Trophoblast cell (in vitro differentiated cells and primary cell): ENCODE measurements at regions not wholly inside any gene's neighbourhood (a gene's known extent, or its start where the extent isn't known, plus 50 kb on each side); places are given as distances from the start of the nearest gene placed in this dataset.

Source experiments
- DNase-seq, 2 donors: peaks; one replicate each; pipeline ENCODE4 v3.0.0-alpha.2; 2016
- H2AFZ ChIP-seq: 2 replicates; pipeline ENCODE4 v1.6.1; 2013; ENCODE audit warnings: low read length, moderate library complexity, mild to moderate bottlenecking; ENCODE audit not compliant: insufficient read depth, poor library complexity
- H2AK5ac ChIP-seq: 2 replicates; pipeline ENCODE4 v1.6.1; 2013; ENCODE audit warnings: mild to moderate bottlenecking, low read length
- H2BK120ac ChIP-seq: 2 replicates; pipeline ENCODE4 v1.6.1; 2013; ENCODE audit warnings: low read length, mild to moderate bottlenecking, moderate library complexity; ENCODE audit not compliant: insufficient read depth, poor library complexity
- H2BK12ac ChIP-seq: 2 replicates; pipeline ENCODE4 v1.6.1; 2013; ENCODE audit warnings: mild to moderate bottlenecking, low read length, moderate library complexity
- H2BK5ac ChIP-seq: 2 replicates; pipeline ENCODE4 v1.6.1; 2013; ENCODE audit warnings: low read length, low read depth, moderate library complexity, mild to moderate bottlenecking; ENCODE audit not compliant: poor library complexity
- H3K14ac ChIP-seq: 2 replicates; pipeline ENCODE4 v1.6.1; 2013; ENCODE audit warnings: mild to moderate bottlenecking, low read length
- H3K18ac ChIP-seq: 2 replicates; pipeline ENCODE4 v1.6.1; 2013; ENCODE audit warnings: mild to moderate bottlenecking, low read length
- H3K23ac ChIP-seq: 2 replicates; pipeline ENCODE4 v1.6.1; 2013; ENCODE audit warnings: low read length
- H3K27ac ChIP-seq: 2 replicates; pipeline ENCODE4 v1.5.1; 2013; ENCODE audit warnings: low read depth, mild to moderate bottlenecking, inconsistent platforms, low read length, moderate library complexity
- H3K27me3 ChIP-seq: 2 replicates; pipeline ENCODE4 v1.6.1; 2013; ENCODE audit warnings: inconsistent platforms, mild to moderate bottlenecking, low read length, moderate library complexity; ENCODE audit not compliant: insufficient read depth
- H3K36me3 ChIP-seq, 2 experiments: 1 replicate in 1 of 2; 2 replicates in 1 of 2; pipeline ENCODE4 v1.6.1; 2013; ENCODE audit warnings: low read length in 2 of 2, mild to moderate bottlenecking in 2 of 2, moderate library complexity in 1 of 2; ENCODE audit not compliant: insufficient read depth in 2 of 2, control insufficient read depth in 1 of 2
- H3K4ac ChIP-seq: 2 replicates; pipeline ENCODE4 v1.6.1; 2013; ENCODE audit warnings: low read depth, mild to moderate bottlenecking, low read length, moderate library complexity
- H3K4me1 ChIP-seq, 2 experiments: 1 replicate in 1 of 2; 2 replicates in 1 of 2; pipeline ENCODE4 v1.6.1; 2013; ENCODE audit warnings: low read length in 2 of 2, mild to moderate bottlenecking in 2 of 2, moderate library complexity in 1 of 2; ENCODE audit not compliant: insufficient read depth in 2 of 2, control insufficient read depth in 1 of 2
- H3K4me2 ChIP-seq: 2 replicates; pipeline ENCODE4 v1.6.1; 2013; ENCODE audit warnings: inconsistent platforms, mild to moderate bottlenecking, low read length, moderate library complexity
- H3K4me3 ChIP-seq: 2 replicates; pipeline ENCODE4 v1.5.1; 2013; ENCODE audit warnings: mild to moderate bottlenecking, low read depth, low read length, inconsistent platforms
- H3K79me1 ChIP-seq: one replicate; pipeline ENCODE4 v1.6.1; 2013; ENCODE audit warnings: low read length
- H3K79me2 ChIP-seq: 2 replicates; pipeline ENCODE4 v1.6.1; 2013; ENCODE audit warnings: low read length, mild to moderate bottlenecking; ENCODE audit not compliant: control insufficient read depth, insufficient read depth, poor library complexity
- H3K9ac ChIP-seq: 2 replicates; pipeline ENCODE4 v1.6.1; 2013; ENCODE audit warnings: mild to moderate bottlenecking, low read length
- H3K9me3 ChIP-seq: 2 replicates; pipeline ENCODE4 v1.6.1; 2013; ENCODE audit warnings: low read depth, mild to moderate bottlenecking, control low read depth, inconsistent platforms, low read length; ENCODE audit not compliant: insufficient read depth
- H4K12ac ChIP-seq: 2 replicates; pipeline ENCODE4 v1.6.1; 2013; ENCODE audit warnings: low read depth, mild to moderate bottlenecking, low read length, moderate library complexity
- H4K8ac ChIP-seq: 2 replicates; pipeline ENCODE4 v1.6.1; 2013; ENCODE audit warnings: low read depth, mild to moderate bottlenecking, low read length, moderate library complexity
- H4K91ac ChIP-seq: one replicate; pipeline ENCODE4 v1.6.1; 2013; ENCODE audit warnings: low read depth, mild to moderate bottlenecking, low read length, moderate library complexity
- WGBS: extraction: QIAGEN DNeasy Blood & Tissue Kit; methylation state at CpG from one replicate; pipeline ENCODE4 v1.1.7; 2013; ENCODE audit warnings: missing lambda C conversion rate; ENCODE audit not compliant: insufficient read length, insufficient coverage; ENCODE audit errors: extremely low coverage; 5-methylcytosine and 5-hydroxymethylcytosine counted together

- H3K18ac ChIP-seq: no peak overlapping the region
- no peak overlapping the region for H2AFZ ChIP-seq
- H3K4me3 ChIP-seq: no peak overlapping the region
- H4K12ac ChIP-seq: no peak overlapping the region
- H2BK120ac ChIP-seq: no peak overlapping the region
- no peak overlapping the region for H3K14ac ChIP-seq
- H3K4me1 ChIP-seq: no peaks in the 10 kb centered on the region
- no peaks in the 10 kb centered on the region for H3K27me3 ChIP-seq
- no peaks in the 10 kb centered on the region for H3K79me1 ChIP-seq
- DNase-seq: no peak
- no peak overlapping the region for H3K4ac ChIP-seq
- no CpG with 5 or more reads among the region's 9 CpGs for WGBS
- no peak overlapping the region for H4K8ac ChIP-seq
- H2BK12ac ChIP-seq: no peak overlapping the region
- H3K9ac ChIP-seq: no peak overlapping the region
- no peaks in the 10 kb centered on the region for H3K36me3 ChIP-seq
- no peak overlapping the region for H2AK5ac ChIP-seq
- H3K4me2 ChIP-seq: no peak overlapping the region
- no peak overlapping the region for H3K27ac ChIP-seq
- no peak overlapping the region for H4K91ac ChIP-seq
- no peaks in the 10 kb centered on the region for H3K9me3 ChIP-seq
- no peak overlapping the region for H3K23ac ChIP-seq
- no peak overlapping the region for H2BK5ac ChIP-seq
- no peaks in the 10 kb centered on the region for H3K79me2 ChIP-seq
Measured at GRCh38 chr10:78914502-78915189, 154.1 kb upstream of the ZMIZ1 start.

- no peak overlapping the region for H3K4me3 ChIP-seq
- no peaks in the 10 kb centered on the region for H3K36me3 ChIP-seq
- no peak overlapping the region for H3K4me2 ChIP-seq
- no peak overlapping the region for H2AK5ac ChIP-seq
- H2BK12ac ChIP-seq: no peak overlapping the region
- no peak overlapping the region for H4K12ac ChIP-seq
- H3K79me2 ChIP-seq: no peaks in the 10 kb centered on the region
- H2BK120ac ChIP-seq: no peak overlapping the region
- no peak overlapping the region for H3K18ac ChIP-seq
- no peak overlapping the region for H2BK5ac ChIP-seq
- H3K23ac ChIP-seq: no peak overlapping the region
- no peak for DNase-seq
- H3K4ac ChIP-seq: no peak overlapping the region
- no peak overlapping the region for H4K8ac ChIP-seq
- no peaks in the 10 kb centered on the region for H3K79me1 ChIP-seq
- H3K4me1 ChIP-seq: no peaks in the 10 kb centered on the region
- WGBS: no CpG with 5 or more reads among the region's 4 CpGs
- H4K91ac ChIP-seq: no peak overlapping the region
- no peaks in the 10 kb centered on the region for H3K27me3 ChIP-seq
- H3K9ac ChIP-seq: no peak overlapping the region
- H2AFZ ChIP-seq: no peak overlapping the region
- H3K9me3 ChIP-seq: no peaks in the 10 kb centered on the region
- H3K27ac ChIP-seq: no peak overlapping the region
- H3K14ac ChIP-seq: no peak overlapping the region
Measured at GRCh38 chr10:78915190-78915518, 153.6 kb upstream of the ZMIZ1 start.

GRCh38 chr10:78916227-78916626 lies 152.5 kb upstream of the ZMIZ1 start:
- H3K27me3 ChIP-seq: no peaks in the 10 kb centered on the region
- no peaks in the 10 kb centered on the region for H3K36me3 ChIP-seq
- H3K9me3 ChIP-seq: no peaks in the 10 kb centered on the region
- H3K18ac ChIP-seq: no peak overlapping the region
- no CpG with 5 or more reads among the region's 7 CpGs for WGBS
- no peaks in the 10 kb centered on the region for H3K79me1 ChIP-seq
- no peak overlapping the region for H3K4me3 ChIP-seq
- H3K9ac ChIP-seq: no peak overlapping the region
- no peak overlapping the region for H3K4me2 ChIP-seq
- no peak overlapping the region for H4K12ac ChIP-seq
- no peak overlapping the region for H2BK5ac ChIP-seq
- no peak overlapping the region for H3K23ac ChIP-seq
- no peak overlapping the region for H4K91ac ChIP-seq
- H2BK120ac ChIP-seq: no peak overlapping the region
- H2AK5ac ChIP-seq: no peak overlapping the region
- no peaks in the 10 kb centered on the region for H3K4me1 ChIP-seq
- H2AFZ ChIP-seq: no peak overlapping the region
- no peak overlapping the region for H3K14ac ChIP-seq
- no peak overlapping the region for H4K8ac ChIP-seq
- no peaks in the 10 kb centered on the region for H3K79me2 ChIP-seq
- H3K27ac ChIP-seq: no peak overlapping the region
- no peak overlapping the region for H2BK12ac ChIP-seq
- H3K4ac ChIP-seq: no peak overlapping the region
- DNase-seq: no peak

GRCh38 chr10:78919181-78919966 lies 149.4 kb upstream of the ZMIZ1 start:
- Histone ChIP-seq H3K36me3 (no peaks in the 10 kb centered on the region), H3K9ac (no peak overlapping the region)

More at GRCh38 chr10:78919181-78919966, 149.4 kb upstream of the ZMIZ1 start:
- Histone ChIP-seq H3K14ac (no peak overlapping the region), H2AK5ac (no peak overlapping the region), H4K91ac (no peak overlapping the region), H3K79me2 (no peaks in the 10 kb centered on the region), H3K4me1 (peaks cover 0 to 6% of the 10 kb centered on the region in 2 experiments), H3K18ac (no peak overlapping the region), H4K12ac (no peak overlapping the region), H3K9me3 (no peaks in the 10 kb centered on the region), H3K4ac (no peak overlapping the region), H3K23ac (no peak overlapping the region), H2BK120ac (no peak overlapping the region), H2BK5ac (no peak overlapping the region), H3K4me3 (no peak overlapping the region), H2AFZ (no peak overlapping the region), H2BK12ac (no peak overlapping the region), H3K27me3 (no peaks in the 10 kb centered on the region), H3K79me1 (no peaks in the 10 kb centered on the region), H3K4me2 (no peak overlapping the region), H4K8ac (no peak overlapping the region), H3K27ac (no peak overlapping the region)
- no CpG with 5 or more reads among the region's 7 CpGs for WGBS
- no peak for DNase-seq
